Caco-2 (cell line): ENCODE measurements at regions not wholly inside any gene's neighbourhood (a gene's known extent, or its start where the extent isn't known, plus 50 kb on each side); places are given as distances from the start of the nearest gene placed in this dataset.

ENCODE experiments used
- BruUV-seq: library from RNA; stranded (reverse); fragments of 400-500 nt; replicated peaks from 2 replicates; lab custom pipeline; 2021; lab: Mats Ljungman, UMichigan
- CTCF ChIA-PET: fragments of 300-600 bp; sonication (Branson Sonifier 250); formaldehyde crosslinking; loops from one replicate; lab custom pipeline; 2022; ENCODE audit warnings: antibody characterized with exemption; lab: Charles Lee
- POLR2A ChIA-PET: fragments of 300-600 bp; sonication (Branson Sonifier 250); formaldehyde crosslinking; loops from one replicate; lab custom pipeline; 2022; ENCODE audit warnings: antibody characterized with exemption; lab: Charles Lee
- DNase-seq, 2 experiments: peaks; one replicate each; pipeline versions ENCODE4 v3.0.0 to v3.0.0-alpha.2; 2020 to 2022
- H3K27me3 ChIP-seq: replicated peaks from 2 replicates; pipeline ENCODE4 v1.6.0; 2011; ENCODE audit warnings: low read length; ENCODE audit not compliant: control insufficient read depth, insufficient read depth
- H3K36me3 ChIP-seq: 2 replicates; pipeline ENCODE4 v1.5.1; 2011; ENCODE audit warnings: low read length; ENCODE audit not compliant: control insufficient read depth, insufficient read depth
- H3K4me1 ChIP-seq: fragments of 250-450 bp; sonication (Bioruptor Pico); 2 replicates; pipeline ENCODE4 v1.5.1; 2020; ENCODE audit warnings: mild to moderate bottlenecking
- H3K4me3 ChIP-seq: 2 replicates; pipeline ENCODE4 v1.5.1; 2011; ENCODE audit warnings: low read depth, mild to moderate bottlenecking, control low read depth, low read length
- H3K9me3 ChIP-seq: fragments of 250-450 bp; sonication (Bioruptor Pico); 2 replicates; pipeline ENCODE4 v1.5.1; 2020; ENCODE audit warnings: mild to moderate bottlenecking, moderate library complexity
- H3K27ac Mint-ChIP-seq: one replicate; pipeline ENCODE4 v1.8.0; 2022; ENCODE audit warnings: mixed read lengths; ENCODE audit not compliant: unreplicated experiment
- H3K27me3 Mint-ChIP-seq: one replicate; pipeline ENCODE4 v1.8.0; 2022; ENCODE audit warnings: mixed read lengths; ENCODE audit not compliant: insufficient read depth, unreplicated experiment
- H3K36me3 Mint-ChIP-seq: one replicate; pipeline ENCODE4 v1.8.0; 2022; ENCODE audit warnings: mild to moderate bottlenecking, mixed read lengths; ENCODE audit not compliant: insufficient read depth, unreplicated experiment
- H3K4me1 Mint-ChIP-seq: one replicate; pipeline ENCODE4 v1.8.0; 2022; ENCODE audit warnings: low read depth, mixed read lengths; ENCODE audit not compliant: unreplicated experiment
- H3K4me3 Mint-ChIP-seq: one replicate; pipeline ENCODE4 v1.8.0; 2022; ENCODE audit warnings: mild to moderate bottlenecking, moderate library complexity, mixed read lengths; ENCODE audit not compliant: unreplicated experiment
- H3K9me3 Mint-ChIP-seq: one replicate; pipeline ENCODE4 v1.8.0; 2022; ENCODE audit warnings: mixed read lengths; ENCODE audit not compliant: unreplicated experiment
- intact Hi-C: fragments of 100-400 bp; cut with micrococcal nuclease; formaldehyde crosslinking; loops from one replicate; pipeline ENCODE4 v1.10.0; 2022; ENCODE audit not compliant: unreplicated experiment
- TF ChIP-seq, protein P1 (sequence below), 2 experiments: fragments of 200-600 bp in 1 of 2; IDR thresholded peaks; 1 replicate in 1 of 2; 2 replicates in 1 of 2; pipeline versions ENCODE4 v1.5.1 to v1.8.0; 2011 to 2022; ENCODE audit warnings: antibody characterized with exemption in 1 of 2, control low read depth in 1 of 2, inconsistent platforms in 1 of 2, low read depth in 1 of 2, low read length in 1 of 2, mild to moderate bottlenecking in 1 of 2, moderate library complexity in 1 of 2; ENCODE audit not compliant: insufficient read depth in 1 of 2, severe bottlenecking in 1 of 2, unreplicated experiment in 1 of 2

DNA sequence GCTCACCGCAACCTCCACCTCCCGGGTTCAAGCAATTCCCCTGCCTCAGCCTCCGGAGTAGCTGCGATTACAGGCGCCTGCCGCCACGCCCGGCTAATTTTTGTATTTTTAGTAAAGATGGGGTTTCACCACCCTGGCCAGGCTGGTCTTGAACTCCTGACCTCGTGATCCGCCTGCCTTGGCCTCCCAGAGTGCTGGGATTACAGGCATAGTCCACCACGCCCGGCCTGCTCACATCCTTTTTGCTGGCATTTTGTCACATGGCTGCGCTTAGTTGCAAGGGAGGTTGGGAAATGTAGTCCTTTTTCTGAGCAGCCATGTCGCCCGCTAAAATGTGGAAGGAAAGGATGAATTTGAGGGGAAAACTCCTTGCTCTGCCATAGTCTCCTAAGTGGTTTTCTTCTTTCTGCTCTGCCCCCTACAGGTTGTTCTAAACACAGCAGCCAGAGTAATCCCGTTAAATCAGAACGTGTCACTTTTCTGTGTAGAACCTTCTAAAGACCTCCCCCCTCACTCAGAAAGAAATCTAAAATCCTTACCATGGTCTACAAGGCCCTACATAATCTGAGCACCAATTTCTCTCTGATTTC lies 57.8 kb upstream of the HSPA9 start:
- intact Hi-C loops, result loop anchor here (1.0 to 5.0 kb wide), 2 partner anchors 37 to 56 kb away; partner anchors contain the start of gene HSPA9

DNA sequence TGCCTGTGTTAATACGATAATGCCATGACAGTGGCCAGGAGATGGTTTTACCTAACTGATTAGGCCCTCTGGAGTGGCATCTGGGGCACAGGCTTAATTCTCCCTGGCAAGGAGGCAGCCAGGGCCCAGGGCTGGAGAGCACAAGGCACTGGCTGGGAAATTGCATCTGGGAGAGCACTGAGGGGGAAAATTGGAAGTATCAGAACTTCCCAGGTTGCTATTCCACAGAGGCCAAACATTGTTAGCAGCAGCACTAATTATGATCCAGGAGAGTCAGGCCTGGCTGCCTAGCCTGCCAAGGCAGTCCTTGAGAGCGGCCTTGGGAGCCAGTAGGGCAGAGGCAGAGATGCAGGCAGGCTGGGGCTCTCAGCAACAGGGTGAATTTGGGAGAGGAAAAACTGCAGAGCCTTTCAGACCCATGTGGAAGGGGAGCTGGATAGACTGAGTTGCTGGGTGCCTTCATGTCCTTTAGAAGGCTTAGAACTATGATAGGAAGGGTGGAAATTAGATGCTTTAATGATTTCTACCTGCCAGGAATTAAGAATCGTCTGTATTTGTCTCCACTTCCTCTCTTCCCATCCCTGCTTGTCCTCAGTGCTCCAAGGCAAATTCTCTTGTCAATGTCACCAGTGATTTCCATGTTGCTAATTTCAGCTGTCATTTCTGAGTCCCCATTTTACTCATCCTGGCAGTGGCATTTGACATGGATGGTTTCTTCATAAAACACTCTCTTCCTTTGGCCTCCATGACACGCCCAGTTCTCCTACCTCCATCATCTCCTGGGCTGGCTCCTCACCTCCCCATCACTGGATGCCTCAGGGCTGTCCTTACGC lies 56.1 kb upstream of the HSPA9 start:
- Histone ChIP-seq H3K4me1 (peaks cover 6% of the 10 kb centered on the region; the same call in 1 of the 2 replicates), H3K4me3 (no peak overlapping the region), H3K27me3 (no peaks in the 10 kb centered on the region), H3K36me3 (no peaks in the 10 kb centered on the region), H3K9me3 (no peaks in the 10 kb centered on the region)
- no peak for DNase-seq
- Mint-ChIP-seq H3K36me3 (no peaks in the 10 kb centered on the region), H3K27me3 (no peaks in the 10 kb centered on the region), H3K4me1 (peaks cover 7% of the 10 kb centered on the region), H3K9me3 (no peaks in the 10 kb centered on the region), H3K27ac (no peak overlapping the region), H3K4me3 (no peak overlapping the region)
- TF ChIP-seq, protein P1, sequence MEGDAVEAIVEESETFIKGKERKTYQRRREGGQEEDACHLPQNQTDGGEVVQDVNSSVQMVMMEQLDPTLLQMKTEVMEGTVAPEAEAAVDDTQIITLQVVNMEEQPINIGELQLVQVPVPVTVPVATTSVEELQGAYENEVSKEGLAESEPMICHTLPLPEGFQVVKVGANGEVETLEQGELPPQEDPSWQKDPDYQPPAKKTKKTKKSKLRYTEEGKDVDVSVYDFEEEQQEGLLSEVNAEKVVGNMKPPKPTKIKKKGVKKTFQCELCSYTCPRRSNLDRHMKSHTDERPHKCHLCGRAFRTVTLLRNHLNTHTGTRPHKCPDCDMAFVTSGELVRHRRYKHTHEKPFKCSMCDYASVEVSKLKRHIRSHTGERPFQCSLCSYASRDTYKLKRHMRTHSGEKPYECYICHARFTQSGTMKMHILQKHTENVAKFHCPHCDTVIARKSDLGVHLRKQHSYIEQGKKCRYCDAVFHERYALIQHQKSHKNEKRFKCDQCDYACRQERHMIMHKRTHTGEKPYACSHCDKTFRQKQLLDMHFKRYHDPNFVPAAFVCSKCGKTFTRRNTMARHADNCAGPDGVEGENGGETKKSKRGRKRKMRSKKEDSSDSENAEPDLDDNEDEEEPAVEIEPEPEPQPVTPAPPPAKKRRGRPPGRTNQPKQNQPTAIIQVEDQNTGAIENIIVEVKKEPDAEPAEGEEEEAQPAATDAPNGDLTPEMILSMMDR (IDR thresholded peaks at IDR 0.05; ENCODE audit: insufficient read depth in 1 of 2, low read depth in 1 of 2, low read length in 1 of 2, severe bottlenecking in 1 of 2, unreplicated experiment in 1 of 2), result no peak
- no TSS peak for BruUV-seq
- CTCF ChIA-PET, result no interaction called here
- intact Hi-C loops, result loop anchor here (5.0 kb wide), 1 partner anchor 54 kb away; the partner anchor contains the start of gene HSPA9
- POLR2A ChIA-PET, result no interaction called here

More for the DNA sequence above, 57.8 kb upstream of the HSPA9 start:
- Histone ChIP-seq H3K4me3 (no peak overlapping the region), H3K36me3 (no peaks in the 10 kb centered on the region), H3K9me3 (no peaks in the 10 kb centered on the region), H3K4me1 (peaks cover 6% of the 10 kb centered on the region; the same call in 1 of the 2 replicates), H3K27me3 (no peaks in the 10 kb centered on the region)
- ChIA-PET CTCF (no interaction called here), POLR2A (no interaction called here)
- Mint-ChIP-seq H3K4me1 (peaks cover 7% of the 10 kb centered on the region), H3K27ac (no peak overlapping the region), H3K9me3 (no peaks in the 10 kb centered on the region), H3K27me3 (no peaks in the 10 kb centered on the region), H3K36me3 (no peaks in the 10 kb centered on the region), H3K4me3 (no peak overlapping the region)
- peak; percentile 56 to 76 for DNase-seq
- no TSS peak for BruUV-seq
- TF ChIP-seq, protein P1 (IDR thresholded peaks at IDR 0.05; ENCODE audit: insufficient read depth in 1 of 2, low read depth in 1 of 2, low read length in 1 of 2, severe bottlenecking in 1 of 2, unreplicated experiment in 1 of 2), result peak; percentile 10 to 30

DNA sequence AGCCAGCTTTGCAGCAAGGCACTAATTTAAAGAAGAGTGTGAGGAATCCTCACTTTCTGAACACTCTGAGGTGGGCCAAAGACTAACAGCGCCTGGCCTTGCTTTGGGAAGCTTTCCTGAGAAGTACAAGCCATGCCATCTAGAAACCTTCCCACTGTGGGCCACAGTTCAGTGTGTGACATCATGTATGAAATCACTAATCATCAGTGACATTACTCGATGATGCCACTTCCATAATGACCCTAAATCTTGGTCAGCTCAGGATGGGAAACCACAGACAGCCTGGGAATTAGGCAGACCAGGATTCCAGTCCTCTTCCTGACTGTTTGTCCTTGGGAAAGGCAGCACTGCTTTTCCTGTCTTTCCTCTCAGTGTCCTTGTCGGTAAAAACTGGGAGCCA lies 54.2 kb upstream of the HSPA9 start:
- POLR2A ChIA-PET, result interaction anchor here (0.6 kb wide), 1 partner anchor 55 kb away, joined by 3 read pairs; no protein-coding TSS in a partner anchor
- CTCF ChIA-PET, result no interaction called here
- H3K36me3 Mint-ChIP-seq, result no peaks in the 10 kb centered on the region
- no peaks in the 10 kb centered on the region for H3K36me3 ChIP-seq
- no peak for DNase-seq
- no peak overlapping the region for H3K27ac Mint-ChIP-seq
- peaks cover 3% of the 10 kb centered on the region; the same call in 1 of the 2 replicates for H3K4me1 ChIP-seq
- no peak overlapping the region for H3K4me3 Mint-ChIP-seq
- no peak overlapping the region for H3K4me3 ChIP-seq
- H3K27me3 ChIP-seq, result no peaks in the 10 kb centered on the region
- TF ChIP-seq, protein P1 (IDR thresholded peaks at IDR 0.05; ENCODE audit: insufficient read depth in 1 of 2, low read depth in 1 of 2, low read length in 1 of 2, severe bottlenecking in 1 of 2, unreplicated experiment in 1 of 2), result no peak
- H3K27me3 Mint-ChIP-seq, result no peaks in the 10 kb centered on the region
- H3K9me3 ChIP-seq, result no peaks in the 10 kb centered on the region
- BruUV-seq, result no TSS peak
- intact Hi-C loops, result no loop called here
- H3K9me3 Mint-ChIP-seq, result no peaks in the 10 kb centered on the region
- no peaks in the 10 kb centered on the region for H3K4me1 Mint-ChIP-seq
